ENCODE measurements at regions not wholly inside any gene's neighbourhood (a gene's known extent, or its start where the extent isn't known, plus 50 kb on each side); places are given as distances from the start of the nearest gene placed in this dataset.

- DNase-seq (ENCODE audit: low read depth in 4 of 4, low spot score in 2 of 4), result peak in 3 of 4 donors; percentile 24 to 51 (median 25)
Observed at GRCh38 chr17:68706356-68706920, 105.3 kb upstream of the FAM20A start.

DNA sequence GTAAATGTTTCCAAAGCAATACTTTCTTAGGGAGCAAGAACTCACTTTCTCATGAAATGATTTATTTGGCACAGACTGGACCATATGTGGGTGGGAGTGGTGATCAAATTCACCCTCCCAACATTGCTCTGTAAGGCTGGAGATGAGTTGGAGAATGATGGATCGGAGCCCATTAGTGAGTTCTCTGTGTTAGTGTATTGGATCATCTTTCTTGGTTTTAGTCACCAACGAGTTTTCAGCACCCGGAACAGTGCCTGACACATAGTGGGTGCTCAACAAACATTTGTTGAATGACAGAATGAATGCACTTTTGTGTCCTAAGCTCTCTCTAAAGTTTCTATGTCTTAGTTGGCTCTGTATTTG is 104.5 kb upstream of the FAM20A start:
- DNase-seq (ENCODE audit: low read depth in 4 of 4, low spot score in 2 of 4), result no peak

DNA sequence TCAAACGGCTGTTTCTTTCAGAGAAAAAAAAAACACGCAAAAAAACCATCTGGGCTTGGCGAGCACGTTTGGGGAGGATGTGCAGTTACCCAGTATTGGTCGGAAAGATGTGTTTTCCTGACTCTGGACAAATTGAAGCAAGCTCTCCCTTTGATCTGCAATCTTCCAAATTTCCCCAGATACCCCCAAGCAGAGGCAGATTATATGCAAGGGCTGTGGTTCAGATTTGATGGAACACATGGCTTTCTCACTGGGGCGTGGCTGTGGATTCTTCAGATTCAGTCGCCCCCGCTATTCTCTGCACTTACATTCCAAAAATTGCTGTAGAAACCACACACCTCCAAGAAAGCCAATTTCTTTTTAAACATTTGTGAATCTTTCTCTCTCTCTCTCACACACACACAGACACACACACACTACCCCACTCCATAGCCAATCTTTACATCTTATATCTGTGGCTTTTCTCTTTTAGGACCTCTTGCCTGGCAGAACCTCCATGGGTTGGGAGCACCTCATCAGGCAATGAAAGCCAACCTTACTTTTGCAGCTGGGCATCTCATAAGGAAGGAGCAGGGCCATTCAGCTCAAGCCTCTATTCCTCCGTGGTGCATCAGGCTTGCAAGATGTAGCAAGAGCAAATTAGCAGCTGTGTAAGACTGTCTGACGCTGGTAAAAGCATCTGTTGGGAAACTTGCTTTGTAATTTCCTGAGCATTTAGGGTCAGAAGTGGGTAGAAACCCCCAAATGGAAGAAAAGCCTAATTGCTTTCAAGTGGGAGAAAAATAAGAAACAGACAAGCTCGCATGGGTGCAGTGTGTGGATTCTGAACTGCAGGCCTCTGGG is 103.9 kb upstream of the FAM20A start:
- DNase-seq (ENCODE audit: low read depth in 4 of 4, low spot score in 2 of 4), result no peak

- no peak for DNase-seq (ENCODE audit: low read depth in 4 of 4, low spot score in 2 of 4)
Observed at GRCh38 chr17:68701046-68701445, 99.9 kb upstream of the FAM20A start.

GRCh38 chr17:68700421-68700820 is 99.3 kb upstream of the FAM20A start:
- DNase-seq (ENCODE audit: low read depth in 4 of 4, low spot score in 2 of 4), result no peak

GRCh38 chr17:68699936-68700335 is 98.8 kb upstream of the FAM20A start:
- DNase-seq (ENCODE audit: low read depth in 4 of 4, low spot score in 2 of 4), result no peak

DNA sequence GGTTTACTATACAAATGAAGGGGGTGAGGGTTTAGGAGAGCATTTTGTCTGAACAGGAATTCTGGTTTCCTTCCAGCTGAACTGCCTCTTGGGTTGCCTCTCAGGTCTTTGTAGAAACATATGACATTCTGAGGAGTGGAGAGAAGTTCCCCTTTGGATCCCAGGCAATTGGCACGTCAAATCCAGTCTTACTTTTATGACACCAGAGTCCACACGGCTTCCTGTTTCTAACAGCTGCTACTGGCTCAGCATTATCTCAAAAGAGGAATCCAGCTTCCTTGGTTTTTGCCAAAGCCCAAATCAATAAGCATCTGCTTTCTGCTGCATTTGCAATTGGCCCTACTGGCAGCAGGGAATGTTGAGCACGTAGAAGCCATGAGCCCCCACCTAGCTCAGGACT is 97.6 kb upstream of the FAM20A start:
- no peak for DNase-seq (ENCODE audit: low read depth in 4 of 4, low spot score in 2 of 4)

DNA sequence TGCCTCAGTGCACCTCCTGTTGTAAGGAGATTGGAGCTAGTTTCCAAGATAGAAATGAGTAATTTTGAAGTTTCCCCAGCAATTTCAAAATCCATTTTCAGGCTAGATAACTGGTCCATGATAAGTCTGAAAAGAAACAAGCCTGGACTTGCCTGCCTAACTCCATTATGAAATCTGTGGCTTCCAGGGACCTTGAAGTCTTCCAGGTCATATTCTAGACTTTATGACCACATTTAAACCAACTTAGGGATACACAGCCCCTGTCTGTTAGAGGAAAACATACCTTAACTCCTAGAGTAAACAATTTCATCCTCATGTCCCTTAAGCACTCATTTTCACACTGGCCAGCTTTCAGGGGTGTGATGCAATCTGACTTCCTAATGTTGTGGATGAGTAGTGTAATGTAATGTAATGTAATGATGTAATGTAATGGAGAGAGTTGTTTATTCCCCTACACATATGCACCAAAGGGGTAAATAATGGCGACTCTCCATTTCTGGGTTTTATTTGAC is 96.7 kb upstream of the FAM20A start:
- DNase-seq (ENCODE audit: low read depth in 4 of 4, low spot score in 2 of 4), result no peak

- no peak for DNase-seq (ENCODE audit: low read depth in 4 of 4, low spot score in 2 of 4)
Observed at GRCh38 chr17:68695659-68696058, 94.5 kb upstream of the FAM20A start.

DNA sequence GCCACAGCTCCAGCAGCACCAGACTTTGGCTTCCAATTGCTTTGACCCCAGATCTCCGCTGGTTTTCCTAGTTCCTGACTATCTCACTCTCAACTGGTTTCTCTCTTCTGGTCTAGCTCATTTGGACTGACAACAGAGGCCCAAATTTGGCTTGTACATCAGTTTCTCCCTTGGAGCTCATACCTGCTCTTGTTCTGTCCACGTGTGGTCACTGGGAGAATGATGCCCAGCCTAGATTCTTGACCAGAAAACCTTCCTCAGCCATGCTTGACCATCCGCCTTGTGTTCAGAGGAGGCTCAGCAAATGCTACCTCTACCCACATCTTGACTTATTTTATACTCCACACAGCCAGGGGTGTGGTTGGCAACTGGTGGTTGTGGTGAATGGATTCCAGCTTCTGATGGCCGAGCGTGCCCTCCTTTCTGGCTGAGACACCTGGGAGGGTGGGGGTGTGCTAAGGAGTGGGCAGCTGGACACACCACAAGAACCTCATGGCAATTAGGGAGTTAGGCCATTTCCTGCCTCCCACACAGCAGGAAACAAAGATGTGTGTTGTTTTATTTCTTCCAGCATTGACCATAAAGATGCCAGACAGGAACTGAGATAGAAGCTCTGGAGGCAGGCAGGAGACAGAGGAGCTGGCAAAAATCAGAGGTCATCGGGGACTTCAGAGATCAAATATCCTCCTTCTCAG is 93.8 kb upstream of the FAM20A start:
- DNase-seq (ENCODE audit: low read depth in 4 of 4, low spot score in 2 of 4), result no peak

- DNase-seq (ENCODE audit: low read depth in 4 of 4, low spot score in 2 of 4), result no peak
Observed at GRCh38 chr17:68693896-68694295, 92.7 kb upstream of the FAM20A start.

- no peak for DNase-seq (ENCODE audit: low read depth in 4 of 4, low spot score in 2 of 4)
Observed at GRCh38 chr17:68693466-68693865, 92.3 kb upstream of the FAM20A start.

DNA sequence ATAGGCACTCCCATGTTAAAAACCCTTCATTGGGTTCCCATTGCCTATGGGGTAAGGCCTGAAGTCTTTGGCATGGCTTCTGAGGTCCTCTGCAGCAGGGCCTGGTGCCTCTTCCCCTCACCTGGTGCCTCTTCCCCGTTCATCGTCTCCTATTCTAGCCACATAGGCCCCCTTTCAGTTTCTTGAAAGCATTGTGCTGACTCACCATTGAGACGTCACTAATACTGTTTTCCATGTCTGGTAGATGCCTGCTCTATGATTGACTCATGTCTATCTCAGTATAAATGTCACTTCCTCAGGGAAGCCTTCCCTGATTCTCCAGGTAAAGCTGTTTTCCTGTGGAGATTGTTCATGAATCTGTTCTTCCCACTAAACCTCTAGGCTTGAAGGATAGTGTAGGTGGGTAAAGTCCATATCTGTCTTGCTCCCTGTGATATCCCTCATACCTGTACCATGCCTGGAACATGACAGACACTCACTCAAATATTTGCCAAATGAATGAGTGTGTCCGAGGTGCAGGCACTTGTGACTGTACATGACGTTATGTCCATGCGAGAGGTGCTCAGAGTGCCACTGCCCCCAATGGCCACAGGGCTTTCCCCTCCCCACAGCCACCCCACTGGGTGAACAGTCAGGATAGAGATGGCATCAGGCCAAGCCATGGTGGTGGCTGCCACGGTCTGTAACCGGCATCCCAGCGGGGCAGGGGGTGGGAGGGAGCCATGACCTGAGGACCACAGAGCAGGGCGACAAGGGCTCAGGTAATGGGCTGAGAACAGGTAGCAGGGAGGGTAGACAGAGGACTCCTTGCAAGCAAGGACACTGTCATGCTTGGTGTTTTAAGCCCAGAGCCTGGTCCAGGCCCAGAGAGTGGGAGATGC is 85.2 kb upstream of the FAM20A start:
- no peak for DNase-seq (ENCODE audit: low read depth in 4 of 4, low spot score in 2 of 4)

GRCh38 chr17:68684949-68685357 is 83.8 kb upstream of the FAM20A start:
- no peak for DNase-seq (ENCODE audit: low read depth in 4 of 4, low spot score in 2 of 4)

DNA sequence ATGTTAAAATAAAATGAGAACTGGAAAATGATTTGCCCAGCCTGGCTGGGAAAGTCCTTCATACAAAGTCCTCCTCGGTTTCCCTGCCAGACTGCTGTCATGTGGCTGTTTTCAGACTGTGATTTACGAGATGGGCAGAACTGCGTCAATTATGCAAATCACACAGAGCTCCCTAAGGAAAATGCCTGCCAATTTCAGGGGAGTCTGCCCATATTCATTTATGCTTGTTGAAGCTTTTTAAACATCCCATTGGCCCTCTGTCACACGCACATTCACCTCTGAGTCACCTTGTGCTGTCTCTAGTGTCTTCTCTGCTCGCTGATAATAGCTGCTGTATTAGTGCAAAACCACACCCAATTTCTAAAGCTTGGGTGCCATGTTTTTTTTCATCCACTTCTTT is 81.7 kb upstream of the FAM20A start:
- DNase-seq (ENCODE audit: low read depth in 4 of 4, low spot score in 2 of 4), result no peak

- no peak for DNase-seq (ENCODE audit: low read depth in 4 of 4, low spot score in 2 of 4)
Observed at GRCh38 chr17:68679882-68680281, 78.7 kb upstream of the FAM20A start.

DNA sequence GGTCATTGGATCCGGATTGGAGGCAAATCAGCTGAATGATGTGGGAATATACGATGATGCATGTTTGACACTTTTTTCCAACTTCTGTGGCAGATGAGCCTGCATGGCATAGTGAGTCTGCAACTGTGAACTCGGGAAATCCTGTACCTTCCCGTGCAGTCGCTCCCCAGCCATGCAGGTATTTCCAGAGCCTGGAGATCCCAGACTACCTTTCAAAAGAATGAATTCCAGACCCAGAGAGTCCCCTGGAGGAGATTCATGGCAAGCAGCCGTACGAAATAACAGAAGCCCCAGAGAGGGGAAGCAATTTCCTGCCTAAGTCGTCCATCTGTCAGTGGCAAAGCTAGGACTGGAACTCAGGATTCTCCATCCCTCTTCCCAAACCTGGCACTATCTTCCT is 75.7 kb upstream of the FAM20A start:
- DNase-seq (ENCODE audit: low read depth in 4 of 4, low spot score in 2 of 4), result no peak

- DNase-seq (ENCODE audit: low read depth in 4 of 4, low spot score in 2 of 4), result no peak
Observed at GRCh38 chr17:68675723-68676122, 74.6 kb upstream of the FAM20A start.

DNA sequence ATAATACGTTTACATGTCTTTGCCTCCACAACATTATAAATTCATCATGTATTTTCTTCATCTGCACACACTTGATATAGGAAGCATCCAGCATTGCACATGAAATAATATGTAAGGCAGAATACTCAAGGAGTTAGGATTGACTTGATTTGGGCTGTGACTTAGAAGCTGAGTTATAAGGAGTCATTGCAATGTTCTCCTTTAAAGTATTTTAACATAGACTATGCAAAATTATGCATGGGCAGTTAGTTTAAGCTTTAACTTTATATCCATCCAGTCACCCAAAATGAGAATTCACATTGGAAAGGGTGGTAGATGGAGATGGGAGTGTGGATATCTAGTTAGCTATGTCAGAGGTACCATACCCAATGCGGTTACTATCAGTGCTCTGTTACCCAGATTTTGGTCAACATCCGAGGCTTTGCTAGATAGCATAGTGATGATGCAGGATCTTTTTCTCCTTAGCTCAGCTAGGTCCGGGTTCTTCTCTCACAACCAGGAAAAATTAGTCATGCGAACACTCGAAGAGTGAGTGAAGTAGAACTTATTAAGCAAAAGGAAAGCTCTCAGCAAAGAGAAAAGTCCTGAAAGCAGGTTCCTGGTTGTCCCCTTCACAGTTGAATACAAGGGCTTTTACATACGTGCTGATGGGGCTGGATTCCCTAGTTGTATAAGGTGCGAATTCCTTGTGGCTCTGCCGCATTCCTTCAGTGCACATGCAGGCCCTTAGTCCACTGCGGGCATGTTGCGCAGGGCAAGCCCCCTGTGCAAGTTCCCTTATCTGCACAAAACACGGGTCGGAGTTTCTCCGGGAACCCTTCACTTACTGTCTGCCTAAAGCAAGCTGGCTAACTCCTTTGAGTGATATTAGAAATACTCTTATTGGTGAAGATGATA is 73.1 kb upstream of the FAM20A start:
- no peak for DNase-seq (ENCODE audit: low read depth in 4 of 4, low spot score in 2 of 4)
